Caco-2 (cell line): ENCODE measurements at regions not wholly inside any gene's neighbourhood (a gene's known extent, or its start where the extent isn't known, plus 50 kb on each side); places are given as distances from the start of the nearest gene placed in this dataset.

ENCODE experiments used
- BruUV-seq: library from RNA; stranded (reverse); fragments of 400-500 nt; replicated peaks from 2 replicates; lab custom pipeline; 2021; lab: Mats Ljungman, UMichigan
- CTCF ChIA-PET: fragments of 300-600 bp; sonication (Branson Sonifier 250); formaldehyde crosslinking; loops from one replicate; lab custom pipeline; 2022; ENCODE audit warnings: antibody characterized with exemption; lab: Charles Lee
- POLR2A ChIA-PET: fragments of 300-600 bp; sonication (Branson Sonifier 250); formaldehyde crosslinking; loops from one replicate; lab custom pipeline; 2022; ENCODE audit warnings: antibody characterized with exemption; lab: Charles Lee
- DNase-seq, 2 experiments: peaks; one replicate each; pipeline versions ENCODE4 v3.0.0 to v3.0.0-alpha.2; 2020 to 2022
- H3K27me3 ChIP-seq: replicated peaks from 2 replicates; pipeline ENCODE4 v1.6.0; 2011; ENCODE audit warnings: low read length; ENCODE audit not compliant: control insufficient read depth, insufficient read depth
- H3K36me3 ChIP-seq: 2 replicates; pipeline ENCODE4 v1.5.1; 2011; ENCODE audit warnings: low read length; ENCODE audit not compliant: control insufficient read depth, insufficient read depth
- H3K4me1 ChIP-seq: fragments of 250-450 bp; sonication (Bioruptor Pico); 2 replicates; pipeline ENCODE4 v1.5.1; 2020; ENCODE audit warnings: mild to moderate bottlenecking
- H3K4me3 ChIP-seq: 2 replicates; pipeline ENCODE4 v1.5.1; 2011; ENCODE audit warnings: low read depth, mild to moderate bottlenecking, control low read depth, low read length
- H3K9me3 ChIP-seq: fragments of 250-450 bp; sonication (Bioruptor Pico); 2 replicates; pipeline ENCODE4 v1.5.1; 2020; ENCODE audit warnings: mild to moderate bottlenecking, moderate library complexity
- H3K27ac Mint-ChIP-seq: one replicate; pipeline ENCODE4 v1.8.0; 2022; ENCODE audit warnings: mixed read lengths; ENCODE audit not compliant: unreplicated experiment
- H3K27me3 Mint-ChIP-seq: one replicate; pipeline ENCODE4 v1.8.0; 2022; ENCODE audit warnings: mixed read lengths; ENCODE audit not compliant: insufficient read depth, unreplicated experiment
- H3K36me3 Mint-ChIP-seq: one replicate; pipeline ENCODE4 v1.8.0; 2022; ENCODE audit warnings: mild to moderate bottlenecking, mixed read lengths; ENCODE audit not compliant: insufficient read depth, unreplicated experiment
- H3K4me1 Mint-ChIP-seq: one replicate; pipeline ENCODE4 v1.8.0; 2022; ENCODE audit warnings: low read depth, mixed read lengths; ENCODE audit not compliant: unreplicated experiment
- H3K4me3 Mint-ChIP-seq: one replicate; pipeline ENCODE4 v1.8.0; 2022; ENCODE audit warnings: mild to moderate bottlenecking, moderate library complexity, mixed read lengths; ENCODE audit not compliant: unreplicated experiment
- H3K9me3 Mint-ChIP-seq: one replicate; pipeline ENCODE4 v1.8.0; 2022; ENCODE audit warnings: mixed read lengths; ENCODE audit not compliant: unreplicated experiment
- CTCF ChIP-seq, 2 experiments: fragments of 200-600 bp in 1 of 2; IDR thresholded peaks; 1 replicate in 1 of 2; 2 replicates in 1 of 2; pipeline versions ENCODE4 v1.5.1 to v1.8.0; 2011 to 2022; ENCODE audit warnings: antibody characterized with exemption in 1 of 2, control low read depth in 1 of 2, inconsistent platforms in 1 of 2, low read depth in 1 of 2, low read length in 1 of 2, mild to moderate bottlenecking in 1 of 2, moderate library complexity in 1 of 2; ENCODE audit not compliant: insufficient read depth in 1 of 2, severe bottlenecking in 1 of 2, unreplicated experiment in 1 of 2
- intact Hi-C: fragments of 100-400 bp; cut with micrococcal nuclease; formaldehyde crosslinking; loops from one replicate; pipeline ENCODE4 v1.10.0; 2022; ENCODE audit not compliant: unreplicated experiment

GRCh38 chr1:98398649-98399048, 262.9 kb upstream of the SNX7 start:
- H3K4me3 ChIP-seq: no peak overlapping the region
- intact Hi-C loops: no loop called here
- TF ChIP-seq CTCF (IDR thresholded peaks at IDR 0.05; ENCODE audit: insufficient read depth in 1 of 2, low read depth in 1 of 2, low read length in 1 of 2, severe bottlenecking in 1 of 2, unreplicated experiment in 1 of 2): no peak
- no TSS peak for BruUV-seq
- H3K9me3 ChIP-seq: no peaks in the 10 kb centered on the region
- ChIA-PET CTCF (no interaction called here), POLR2A (no interaction called here)
- DNase-seq: no peak
- Mint-ChIP-seq H3K4me1 (no peaks in the 10 kb centered on the region), H3K27me3 (no peaks in the 10 kb centered on the region), H3K36me3 (no peaks in the 10 kb centered on the region), H3K4me3 (no peak overlapping the region), H3K27ac (no peak overlapping the region), H3K9me3 (no peaks in the 10 kb centered on the region)
- H3K36me3 ChIP-seq: no peaks in the 10 kb centered on the region
- no peaks in the 10 kb centered on the region for H3K4me1 ChIP-seq
- no peaks in the 10 kb centered on the region for H3K27me3 ChIP-seq

- TF ChIP-seq CTCF (IDR thresholded peaks at IDR 0.05; ENCODE audit: insufficient read depth in 1 of 2, low read depth in 1 of 2, low read length in 1 of 2, severe bottlenecking in 1 of 2, unreplicated experiment in 1 of 2): no peak
- Mint-ChIP-seq H3K4me1 (no peaks in the 10 kb centered on the region), H3K4me3 (no peak overlapping the region), H3K9me3 (no peaks in the 10 kb centered on the region), H3K36me3 (no peaks in the 10 kb centered on the region), H3K27me3 (no peaks in the 10 kb centered on the region), H3K27ac (no peak overlapping the region)
- Histone ChIP-seq H3K4me1 (no peaks in the 10 kb centered on the region), H3K4me3 (no peak overlapping the region), H3K9me3 (no peaks in the 10 kb centered on the region), H3K36me3 (no peaks in the 10 kb centered on the region), H3K27me3 (no peaks in the 10 kb centered on the region)
- no peak for DNase-seq
- CTCF ChIA-PET: no interaction called here
- BruUV-seq: no TSS peak
- POLR2A ChIA-PET: no interaction called here
- intact Hi-C loops: no loop called here
These were observed 263.4 kb upstream of the SNX7 start for GRCh38 chr1:98398092-98398491.

- no TSS peak for BruUV-seq
- H3K4me3 ChIP-seq: no peak overlapping the region
- DNase-seq: no peak
- intact Hi-C loops: no loop called here
- Mint-ChIP-seq H3K4me3 (no peak overlapping the region), H3K27ac (no peak overlapping the region), H3K27me3 (no peaks in the 10 kb centered on the region), H3K4me1 (no peaks in the 10 kb centered on the region), H3K36me3 (no peaks in the 10 kb centered on the region), H3K9me3 (no peaks in the 10 kb centered on the region)
- H3K27me3 ChIP-seq: no peaks in the 10 kb centered on the region
- ChIA-PET CTCF (no interaction called here), POLR2A (no interaction called here)
- H3K4me1 ChIP-seq: no peaks in the 10 kb centered on the region
- TF ChIP-seq CTCF (IDR thresholded peaks at IDR 0.05; ENCODE audit: insufficient read depth in 1 of 2, low read depth in 1 of 2, low read length in 1 of 2, severe bottlenecking in 1 of 2, unreplicated experiment in 1 of 2): no peak
- H3K9me3 ChIP-seq: no peaks in the 10 kb centered on the region
- H3K36me3 ChIP-seq: no peaks in the 10 kb centered on the region
These were observed 267.8 kb upstream of the SNX7 start for GRCh38 chr1:98393719-98394118.
